Sigmoid colon (tissue), 6 donors: ENCODE measurements at regions not wholly inside any gene's neighbourhood (a gene's known extent, or its start where the extent isn't known, plus 50 kb on each side); places are given as distances from the start of the nearest gene placed in this dataset.
A peak's percentile ranks its signal among the peaks of the same experiment; 100 is the strongest.

Experiments used
- DNase-seq: peaks from one replicate; pipeline ENCODE4 v3.0.0-alpha.2; 2019
- H3K27ac ChIP-seq, 4 donors: fragments of 200-600 bp; sonication (generic); one replicate each; pipeline ENCODE4 v1.5.1; 2016 to 2019; ENCODE audit warnings: mild to moderate bottlenecking in 1 of 4
- H3K27me3 ChIP-seq, 3 donors: fragments of 200-600 bp; sonication (generic); one replicate each; pipeline ENCODE4 v1.5.1; 2019; ENCODE audit warnings: mild to moderate bottlenecking in 1 of 3
- H3K36me3 ChIP-seq, 4 donors: fragments of 200-600 bp; sonication (generic); one replicate each; pipeline ENCODE4 v1.5.1; 2016 to 2019
- H3K4me1 ChIP-seq, 4 donors: fragments of 200-600 bp; sonication (generic); one replicate each; pipeline ENCODE4 v1.5.1; 2017 to 2019
- H3K4me3 ChIP-seq, 4 donors: fragments of 200-600 bp; sonication (generic); one replicate each; pipeline ENCODE4 v1.5.1; 2017 to 2019; ENCODE audit warnings: mild to moderate bottlenecking in 2 of 4, moderate library complexity in 1 of 4
- H3K9me3 ChIP-seq, 4 donors: fragments of 200-600 bp in 3 of 4; sonication (generic) in 3 of 4; one replicate each; pipeline versions ENCODE4 v1.5.1 to v1.6.1; 2013 to 2019
- CTCF ChIP-seq, 4 experiments: fragments of 450-650 bp in 3 of 4; fragments of 200-600 bp in 1 of 4; IDR thresholded peaks; one replicate each; pipeline ENCODE4 v1.5.1; 2016 to 2019; ENCODE audit warnings: antibody characterized with exemption in 4 of 4, mild to moderate bottlenecking in 3 of 4, moderate library complexity in 2 of 4
- EP300 ChIP-seq, 4 donors: sonication (generic); formaldehyde crosslinking; IDR thresholded peaks; one replicate each; pipeline ENCODE4 v1.6.1; 2017; ENCODE audit warnings: antibody characterized with exemption in 4 of 4
- POLR2A ChIP-seq, 2 donors: fragments of 450-650 bp; IDR thresholded peaks; one replicate each; pipeline ENCODE4 v1.6.1; 2016; ENCODE audit warnings: antibody characterized with exemption in 2 of 2, mild to moderate bottlenecking in 2 of 2, moderate library complexity in 2 of 2
- POLR2AphosphoS5 ChIP-seq, 4 donors: sonication (generic); formaldehyde crosslinking; IDR thresholded peaks; one replicate each; pipeline ENCODE4 v1.6.1; 2017; ENCODE audit warnings: antibody characterized with exemption in 4 of 4
- WGBS, 2 donors: extraction: QIAGEN DNeasy Blood & Tissue Kit; methylation state at CpG; one replicate each; pipeline ENCODE4 v1.1.7; 2013; 5-methylcytosine and 5-hydroxymethylcytosine counted together
- intact Hi-C: fragments of 100-400 bp; cut with DNase I; formaldehyde crosslinking; loops from one replicate; pipeline ENCODE4 v1.15.1; 2023
- donor health status: healthy with polysubstance abuse.
- donor health status: healthy.

GRCh38 chr5:123819386-123819785 lies 307.4 kb downstream of the CSNK1G3 start:
- intact Hi-C loops, result no loop called here
- no peak overlapping the region for H3K27ac ChIP-seq
- no peaks in the 10 kb centered on the region for H3K27me3 ChIP-seq
- H3K4me1 ChIP-seq, result peaks cover 0 to 16% (median 12%) of the 10 kb centered on the region in 4 donors
- DNase-seq, result no peak
- WGBS, 2 donors, result 91% methylated on average over 3 of the region's 3 CpGs
- H3K36me3 ChIP-seq, result no peaks in the 10 kb centered on the region
- H3K9me3 ChIP-seq, result no peaks in the 10 kb centered on the region
- TF ChIP-seq POLR2AphosphoS5 (IDR thresholded peaks at IDR 0.05), result no peak
- H3K4me3 ChIP-seq, result no peak overlapping the region

- Histone ChIP-seq H3K27ac (no peak overlapping the region), H3K4me1 (peaks cover 0 to 27% (median 17%) of the 10 kb centered on the region in 4 donors), H3K27me3 (no peaks in the 10 kb centered on the region), H3K4me3 (no peak overlapping the region), H3K36me3 (no peaks in the 10 kb centered on the region), H3K9me3 (no peaks in the 10 kb centered on the region)
- 94 to 95% methylated on average over 2 of the region's 2 CpGs for WGBS, 2 donors
- intact Hi-C loops, result no loop called here
- TF ChIP-seq POLR2AphosphoS5 (IDR thresholded peaks at IDR 0.05), result no peak
- no peak for TF ChIP-seq CTCF (IDR thresholded peaks at IDR 0.05)
- no peak for TF ChIP-seq EP300 (IDR thresholded peaks at IDR 0.05)
- no peak for TF ChIP-seq POLR2A (IDR thresholded peaks at IDR 0.05)
- DNase-seq, result no peak
Measured at GRCh38 chr5:123817267-123817666, 305.3 kb downstream of the CSNK1G3 start.

- 75 to 90% methylated on average over 8 of the region's 8 CpGs for WGBS, 2 donors
- Histone ChIP-seq H3K4me1 (peaks cover 0 to 27% (median 17%) of the 10 kb centered on the region in 4 donors), H3K27me3 (no peaks in the 10 kb centered on the region), H3K9me3 (no peaks in the 10 kb centered on the region), H3K4me3 (peak overlapping the region in 1 of 4 donors; percentile 8), H3K36me3 (no peaks in the 10 kb centered on the region), H3K27ac (peak overlapping the region in 3 of 4 donors; percentile 34 to 56 (median 34))
- intact Hi-C loops, result no loop called here
- no peak for DNase-seq
- TF ChIP-seq CTCF (IDR thresholded peaks at IDR 0.05), result no peak
- TF ChIP-seq EP300 (IDR thresholded peaks at IDR 0.05), result no peak
- TF ChIP-seq POLR2A (IDR thresholded peaks at IDR 0.05), result no peak
- no peak for TF ChIP-seq POLR2AphosphoS5 (IDR thresholded peaks at IDR 0.05)
Measured at GRCh38 chr5:123814801-123815470, 303.0 kb downstream of the CSNK1G3 start.

GRCh38 chr5:123813937-123814624 lies 302.1 kb downstream of the CSNK1G3 start:
- 71 to 84% methylated on average over 10 of the region's 10 CpGs for WGBS, 2 donors
- no peaks in the 10 kb centered on the region for H3K27me3 ChIP-seq
- no peaks in the 10 kb centered on the region for H3K36me3 ChIP-seq
- H3K9me3 ChIP-seq, result no peaks in the 10 kb centered on the region
- TF ChIP-seq EP300 (IDR thresholded peaks at IDR 0.05), result no peak
- TF ChIP-seq CTCF (IDR thresholded peaks at IDR 0.05), result no peak
- no peak for TF ChIP-seq POLR2AphosphoS5 (IDR thresholded peaks at IDR 0.05)
- no peak for TF ChIP-seq POLR2A (IDR thresholded peaks at IDR 0.05)
- DNase-seq, result no peak
- H3K27ac ChIP-seq, result peak overlapping the region in 3 of 4 donors; percentile 34 to 56 (median 34)
- intact Hi-C loops, result no loop called here
- no peak overlapping the region for H3K4me3 ChIP-seq
- peaks cover 0 to 33% (median 17%) of the 10 kb centered on the region in 4 donors for H3K4me1 ChIP-seq

- intact Hi-C loops, result no loop called here
- DNase-seq, result no peak
- no peak for TF ChIP-seq POLR2AphosphoS5 (IDR thresholded peaks at IDR 0.05)
- TF ChIP-seq POLR2A (IDR thresholded peaks at IDR 0.05), result no peak
- TF ChIP-seq EP300 (IDR thresholded peaks at IDR 0.05), result no peak
- TF ChIP-seq CTCF (IDR thresholded peaks at IDR 0.05), result no peak
- WGBS, 2 donors, result 68 to 86% methylated on average over 3 of the region's 3 CpGs
- Histone ChIP-seq H3K27me3 (no peaks in the 10 kb centered on the region), H3K27ac (no peak overlapping the region), H3K4me3 (no peak overlapping the region), H3K36me3 (no peaks in the 10 kb centered on the region), H3K4me1 (peaks cover 0 to 42% (median 23%) of the 10 kb centered on the region in 4 donors), H3K9me3 (no peaks in the 10 kb centered on the region)
Measured at GRCh38 chr5:123813264-123813663, 301.3 kb downstream of the CSNK1G3 start.
